Left lung (tissue), 4 donors: ENCODE measurements at regions not wholly inside any gene's neighbourhood (a gene's known extent, or its start where the extent isn't known, plus 50 kb on each side); places are given as distances from the start of the nearest gene placed in this dataset.

Experiments
- ATAC-seq: fragments of 200-7000 bp; cut with Tn5 transposase; one replicate; pipeline ENCODE4 v1.9.1; 2020; ENCODE audit warnings: moderate library complexity
- DNase-seq, 4 donors: peaks; one replicate each; pipeline ENCODE4 v3.0.0-alpha.2; 2013 to 2020
- H3K27ac ChIP-seq, 2 donors: fragments of 200-600 bp; sonication (generic) in 1 of 2; one replicate each; pipeline versions ENCODE4 v1.5.0 to v1.8.0; 2020 to 2021
- H3K27me3 ChIP-seq, 2 donors: fragments of 200-600 bp; sonication (generic) in 1 of 2; one replicate each; pipeline versions ENCODE4 v1.5.0 to v1.8.0; 2020 to 2021
- H3K36me3 ChIP-seq, 2 donors: fragments of 200-600 bp; sonication (generic) in 1 of 2; one replicate each; pipeline versions ENCODE4 v1.5.0 to v1.8.0; 2020 to 2021
- H3K4me1 ChIP-seq, 2 donors: fragments of 200-600 bp; one replicate each; pipeline ENCODE4 v1.8.0; 2021
- H3K4me3 ChIP-seq, 2 donors: fragments of 200-600 bp; sonication (generic) in 1 of 2; one replicate each; pipeline versions ENCODE4 v1.5.0 to v1.8.0; 2020 to 2021; ENCODE audit warnings: mild to moderate bottlenecking in 1 of 2
- H3K9me3 ChIP-seq, 2 donors: fragments of 200-600 bp; sonication (generic) in 1 of 2; one replicate each; pipeline versions ENCODE4 v1.5.0 to v1.8.0; 2020 to 2021
- intact Hi-C, 2 donors: fragments of 100-400 bp; cut with DNase I; formaldehyde crosslinking; loops; one replicate each; pipeline versions ENCODE4 v1.11.2 to v1.14.2; 2022
- TF ChIP-seq, protein P1 (sequence below), 2 donors: fragments of 200-600 bp; sonication (generic) in 1 of 2; IDR thresholded peaks; one replicate each; pipeline versions ENCODE4 v1.5.0 to v1.8.0; 2021; ENCODE audit warnings: antibody characterized with exemption in 2 of 2
- donor health status: DM: no; HTN: yes; CAD: no.
- donor health status: DM: no; HTN: no; CAD: no.

DNA sequence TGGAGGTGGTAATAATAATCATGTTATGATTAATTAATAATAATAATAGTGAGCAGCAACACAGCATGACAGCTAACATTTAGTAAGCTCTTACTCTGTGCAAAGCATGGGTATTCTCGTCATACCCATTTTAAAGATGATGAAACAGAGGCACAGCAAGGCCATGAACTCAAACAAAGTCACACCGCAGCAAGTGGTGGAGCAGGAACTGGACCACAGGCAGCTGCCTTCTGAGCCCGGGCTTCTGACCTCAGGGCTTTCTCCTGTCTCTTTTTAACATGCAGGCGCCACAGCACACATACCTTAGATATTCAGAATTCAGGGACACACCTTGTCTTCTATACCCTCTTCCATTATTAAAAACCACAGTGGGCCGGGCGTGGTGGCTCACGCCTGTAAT lies 50.7 kb upstream of the SPATA12 start:
- H3K27ac ChIP-seq, result no peak overlapping the region

GRCh38 chr3:57009367-57009766 lies 51.1 kb upstream of the SPATA12 start:
- no peak for DNase-seq
- H3K9me3 ChIP-seq, result no peaks in the 10 kb centered on the region
- intact Hi-C loops, result no loop called here
- no peak for ATAC-seq
- no peaks in the 10 kb centered on the region for H3K36me3 ChIP-seq
- H3K4me1 ChIP-seq, result peaks cover 11 to 14% of the 10 kb centered on the region in 2 donors
- H3K27ac ChIP-seq, result no peak overlapping the region
- TF ChIP-seq, protein P1, sequence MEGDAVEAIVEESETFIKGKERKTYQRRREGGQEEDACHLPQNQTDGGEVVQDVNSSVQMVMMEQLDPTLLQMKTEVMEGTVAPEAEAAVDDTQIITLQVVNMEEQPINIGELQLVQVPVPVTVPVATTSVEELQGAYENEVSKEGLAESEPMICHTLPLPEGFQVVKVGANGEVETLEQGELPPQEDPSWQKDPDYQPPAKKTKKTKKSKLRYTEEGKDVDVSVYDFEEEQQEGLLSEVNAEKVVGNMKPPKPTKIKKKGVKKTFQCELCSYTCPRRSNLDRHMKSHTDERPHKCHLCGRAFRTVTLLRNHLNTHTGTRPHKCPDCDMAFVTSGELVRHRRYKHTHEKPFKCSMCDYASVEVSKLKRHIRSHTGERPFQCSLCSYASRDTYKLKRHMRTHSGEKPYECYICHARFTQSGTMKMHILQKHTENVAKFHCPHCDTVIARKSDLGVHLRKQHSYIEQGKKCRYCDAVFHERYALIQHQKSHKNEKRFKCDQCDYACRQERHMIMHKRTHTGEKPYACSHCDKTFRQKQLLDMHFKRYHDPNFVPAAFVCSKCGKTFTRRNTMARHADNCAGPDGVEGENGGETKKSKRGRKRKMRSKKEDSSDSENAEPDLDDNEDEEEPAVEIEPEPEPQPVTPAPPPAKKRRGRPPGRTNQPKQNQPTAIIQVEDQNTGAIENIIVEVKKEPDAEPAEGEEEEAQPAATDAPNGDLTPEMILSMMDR (IDR thresholded peaks at IDR 0.05), result no peak
- no peaks in the 10 kb centered on the region for H3K27me3 ChIP-seq
- H3K4me3 ChIP-seq, result no peak overlapping the region

More for the DNA sequence above, 50.7 kb upstream of the SPATA12 start:
- no peaks in the 10 kb centered on the region for H3K27me3 ChIP-seq
- ATAC-seq (no peak), DNase-seq (no peak)
- H3K4me3 ChIP-seq, result no peak overlapping the region
- no peaks in the 10 kb centered on the region for H3K36me3 ChIP-seq
- TF ChIP-seq, protein P1 (IDR thresholded peaks at IDR 0.05), result no peak
- intact Hi-C loops, result no loop called here
- H3K4me1 ChIP-seq, result peaks cover 11 to 14% of the 10 kb centered on the region in 2 donors
- no peaks in the 10 kb centered on the region for H3K9me3 ChIP-seq

- intact Hi-C loops, result no loop called here
- Histone ChIP-seq H3K36me3 (no peaks in the 10 kb centered on the region), H3K27ac (peak overlapping the region; percentile 71 to 78), H3K4me3 (no peak overlapping the region), H3K27me3 (no peaks in the 10 kb centered on the region), H3K4me1 (peaks cover 11 to 14% of the 10 kb centered on the region in 2 donors), H3K9me3 (no peaks in the 10 kb centered on the region)
- TF ChIP-seq, protein P1 (IDR thresholded peaks at IDR 0.05), result no peak
- peak in 2 of 4 donors; percentile 62 to 80 for DNase-seq
- peak; percentile 84 for ATAC-seq
These were observed 52.7 kb upstream of the SPATA12 start for GRCh38 chr3:57007521-57008460.

DNA sequence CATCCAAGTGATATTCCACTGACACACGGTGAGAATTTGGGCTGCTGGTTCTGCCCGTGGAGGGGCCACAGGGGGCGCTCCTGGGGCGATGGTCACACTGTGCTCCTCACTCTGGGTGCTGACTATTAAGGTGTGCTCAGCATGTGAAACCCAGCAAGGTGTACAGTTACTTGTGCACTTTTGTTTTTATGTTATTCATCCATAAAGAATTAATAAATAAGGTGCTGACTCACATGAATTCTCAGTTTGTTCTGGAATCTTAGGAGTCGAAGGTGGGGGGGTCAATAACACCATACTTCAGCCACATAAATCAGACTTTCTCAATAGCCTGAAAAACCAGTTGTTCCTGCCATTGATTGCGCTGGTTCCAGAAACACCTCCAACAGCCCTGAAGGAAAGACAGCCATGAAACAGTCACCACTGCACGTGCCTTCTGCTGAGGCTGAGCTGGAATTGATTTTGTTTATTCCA lies 53.5 kb upstream of the SPATA12 start:
- DNase-seq (peak in 1 of 4 donors; percentile 51), ATAC-seq (peak; percentile 66)
- TF ChIP-seq, protein P1 (IDR thresholded peaks at IDR 0.05), result no peak
- Histone ChIP-seq H3K4me3 (no peak overlapping the region), H3K9me3 (no peaks in the 10 kb centered on the region), H3K4me1 (peaks cover 11 to 14% of the 10 kb centered on the region in 2 donors), H3K36me3 (no peaks in the 10 kb centered on the region), H3K27ac (peak overlapping the region; percentile 71 to 78), H3K27me3 (no peaks in the 10 kb centered on the region)
- intact Hi-C loops, result no loop called here

GRCh38 chr3:57006179-57006657 lies 54.2 kb upstream of the SPATA12 start:
- DNase-seq (no peak), ATAC-seq (no peak)
- no peaks in the 10 kb centered on the region for H3K9me3 ChIP-seq
- no peak overlapping the region for H3K4me3 ChIP-seq
- intact Hi-C loops, result no loop called here
- TF ChIP-seq, protein P1 (IDR thresholded peaks at IDR 0.05), result no peak
- no peaks in the 10 kb centered on the region for H3K36me3 ChIP-seq
- peak overlapping the region in 1 of 2 donors; percentile 71 for H3K27ac ChIP-seq
- H3K4me1 ChIP-seq, result peaks cover 11 to 14% of the 10 kb centered on the region in 2 donors
- H3K27me3 ChIP-seq, result no peaks in the 10 kb centered on the region
